ENCODE measurements at regions not wholly inside any gene's neighbourhood (a gene's known extent, or its start where the extent isn't known, plus 50 kb on each side); places are given as distances from the start of the nearest gene placed in this dataset.
A peak's percentile ranks its signal among the peaks of the same experiment; 100 is the strongest.

GRCh38 chr13:44805585-44805984, 183.7 kb downstream of the NUFIP1 start:
- CTCF ChIA-PET: no interaction called here
- POLR2A ChIA-PET (ENCODE audit: low non-redundant PET): no interaction called here
- no peak for DNase-seq (ENCODE audit: low spot score)
- no peak overlapping the region for H3K27ac ChIP-seq
- no peak for TF ChIP-seq CTCF (conservative IDR thresholded peaks at IDR 0.05; ENCODE audit: low read depth)

- no peak for TF ChIP-seq CTCF (conservative IDR thresholded peaks at IDR 0.05; ENCODE audit: low read depth)
- ChIA-PET POLR2A (ENCODE audit: low non-redundant PET) (no interaction called here), CTCF (interaction anchor here (0.6 kb wide), 1 partner anchor 33 kb away, joined by 3 read pairs; no protein-coding TSS in a partner anchor)
- no peak overlapping the region for H3K27ac ChIP-seq
- no peak for DNase-seq (ENCODE audit: low spot score)
Measured at GRCh38 chr13:44803390-44803789, 185.9 kb downstream of the NUFIP1 start.

GRCh38 chr13:44802491-44802890, 186.8 kb downstream of the NUFIP1 start:
- CTCF ChIA-PET: interaction anchor here (0.6 kb wide), 1 partner anchor 34 kb away, joined by 3 read pairs; no protein-coding TSS in a partner anchor
- POLR2A ChIA-PET (ENCODE audit: low non-redundant PET): no interaction called here
- H3K27ac ChIP-seq: no peak overlapping the region
- DNase-seq (ENCODE audit: low spot score): no peak
- TF ChIP-seq CTCF (conservative IDR thresholded peaks at IDR 0.05; ENCODE audit: low read depth): no peak

- peak; percentile 84 for DNase-seq (ENCODE audit: low spot score)
- no peak overlapping the region for H3K27ac ChIP-seq
- ChIA-PET CTCF (no interaction called here), POLR2A (ENCODE audit: low non-redundant PET) (no interaction called here)
- TF ChIP-seq CTCF (conservative IDR thresholded peaks at IDR 0.05; ENCODE audit: low read depth): no peak
Measured at GRCh38 chr13:44801990-44802389, 187.3 kb downstream of the NUFIP1 start.

- no peak for TF ChIP-seq CTCF (conservative IDR thresholded peaks at IDR 0.05; ENCODE audit: low read depth)
- H3K27ac ChIP-seq: no peak overlapping the region; the same call in 1 of the 2 replicates
- CTCF ChIA-PET: no interaction called here
- POLR2A ChIA-PET (ENCODE audit: low non-redundant PET): no interaction called here
- no peak for DNase-seq (ENCODE audit: low spot score)
Measured at GRCh38 chr13:44800626-44801025, 188.6 kb downstream of the NUFIP1 start.

- no peak for TF ChIP-seq CTCF (conservative IDR thresholded peaks at IDR 0.05; ENCODE audit: low read depth)
- ChIA-PET POLR2A (ENCODE audit: low non-redundant PET) (no interaction called here), CTCF (no interaction called here)
- DNase-seq (ENCODE audit: low spot score): no peak
- no peak overlapping the region for H3K27ac ChIP-seq
Measured at GRCh38 chr13:44797685-44798084, 191.6 kb downstream of the NUFIP1 start.
